HG03442 (cell line): ENCODE measurements at regions not wholly inside any gene's neighbourhood (a gene's known extent, or its start where the extent isn't known, plus 50 kb on each side); places are given as distances from the start of the nearest gene placed in this dataset.
"Not testable (repeated sequence)": the region's sequence is repeated elsewhere in the genome, so short reads cannot be mapped to it uniquely, and the experiment has no call there.

ENCODE experiments used
- ATAC-seq: cut with Tn5 transposase; IDR thresholded peaks from one replicate; pipeline ENCODE4 v1.9.1; 2021; ENCODE audit warnings: mild to moderate bottlenecking, moderate library complexity; ENCODE audit not compliant: unreplicated experiment

DNA sequence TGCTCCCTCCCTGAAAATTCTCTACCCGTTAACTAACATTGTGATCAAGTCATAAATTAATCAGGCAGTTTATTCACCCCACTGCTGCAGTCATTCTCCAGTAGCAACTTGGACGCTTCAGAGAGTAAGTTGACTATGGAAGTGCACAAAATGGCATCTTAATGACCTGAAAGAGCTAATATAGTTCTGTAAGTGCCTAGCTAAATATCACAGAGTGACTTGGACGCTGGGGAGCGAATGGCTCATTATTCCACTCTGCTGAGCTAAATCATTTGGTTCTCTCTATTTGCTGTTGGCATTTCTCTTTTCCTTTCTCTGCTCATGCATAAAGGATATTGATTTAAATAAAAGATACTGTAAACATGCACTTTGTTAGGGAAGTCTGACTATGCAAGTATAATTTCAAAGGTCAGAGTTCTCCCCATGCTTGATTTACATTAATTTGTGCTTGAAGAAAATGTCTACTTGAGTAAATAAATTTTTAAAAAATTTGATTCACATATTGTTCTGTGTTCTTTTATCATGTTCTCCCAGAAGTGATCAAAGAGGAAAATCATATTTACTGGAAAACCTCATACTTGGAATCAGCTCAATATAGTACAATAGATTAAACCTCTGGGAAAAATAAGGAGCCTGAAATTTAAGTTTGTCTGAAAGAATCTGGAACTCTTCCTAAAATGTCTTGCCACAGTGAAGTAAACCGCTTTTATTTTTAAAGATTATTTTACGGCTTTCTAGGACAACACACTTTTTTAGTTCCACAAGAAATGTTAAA, 169.5 kb upstream of the HAPLN1 start:
- ATAC-seq: no peak

DNA sequence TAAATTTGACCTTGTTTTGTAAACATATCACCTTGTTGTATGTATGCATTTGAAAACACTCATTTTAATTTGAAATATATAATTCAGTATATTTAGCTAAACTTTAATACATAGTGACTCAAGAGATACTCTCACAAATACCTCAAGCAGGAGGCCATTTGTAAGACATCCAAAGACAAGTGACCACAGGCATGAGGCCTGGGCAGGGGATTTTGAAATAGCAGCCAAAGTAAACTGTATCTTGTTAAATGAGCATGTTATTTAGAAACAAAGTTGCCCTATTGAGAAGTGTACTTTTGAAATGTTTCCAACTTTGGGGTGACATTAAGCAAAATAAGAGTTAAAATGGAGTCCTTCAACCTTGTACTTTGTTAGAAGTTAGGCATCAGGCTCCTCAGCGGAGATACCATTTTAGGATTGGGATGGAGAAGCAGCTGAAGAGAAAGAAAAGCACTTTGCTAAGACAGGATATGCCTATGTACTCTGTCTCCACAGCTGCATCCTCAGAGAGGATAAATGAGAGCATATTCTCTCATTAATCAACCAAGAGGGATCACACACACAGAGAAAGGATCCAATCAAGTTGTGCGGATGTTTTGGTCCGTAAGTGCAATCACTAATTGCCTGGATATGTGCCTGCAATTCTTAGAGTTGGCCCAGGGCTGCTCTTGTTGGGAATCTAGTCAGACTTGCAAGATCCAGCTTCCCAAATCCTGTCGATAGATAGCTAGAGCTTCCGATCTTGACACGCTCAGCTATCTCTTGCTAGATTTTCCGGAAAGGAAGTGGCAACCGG, 157.5 kb upstream of the HAPLN1 start:
- ATAC-seq: no peak

GRCh38 chr5:83871533-83872395, 151.1 kb upstream of the HAPLN1 start:
- ATAC-seq: no peak

DNA sequence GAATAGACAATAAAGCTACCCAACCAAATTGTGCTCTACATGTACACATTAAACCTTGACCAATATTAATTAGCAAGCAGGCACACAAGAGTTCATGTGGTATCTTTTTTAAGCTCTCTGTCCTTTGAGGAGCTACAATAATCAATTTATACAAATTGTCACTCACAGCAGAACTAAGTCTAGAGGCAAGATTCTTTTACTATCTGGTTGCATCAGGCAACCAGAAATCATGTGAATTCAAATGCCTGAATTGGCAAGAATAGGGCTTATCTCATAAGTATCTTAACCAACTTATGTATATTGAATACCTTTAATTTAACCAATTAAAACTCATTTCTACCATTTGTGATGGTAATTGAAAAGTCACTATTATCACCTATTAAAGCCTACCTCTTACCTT, 145.5 kb upstream of the HAPLN1 start:
- ATAC-seq: no peak

DNA sequence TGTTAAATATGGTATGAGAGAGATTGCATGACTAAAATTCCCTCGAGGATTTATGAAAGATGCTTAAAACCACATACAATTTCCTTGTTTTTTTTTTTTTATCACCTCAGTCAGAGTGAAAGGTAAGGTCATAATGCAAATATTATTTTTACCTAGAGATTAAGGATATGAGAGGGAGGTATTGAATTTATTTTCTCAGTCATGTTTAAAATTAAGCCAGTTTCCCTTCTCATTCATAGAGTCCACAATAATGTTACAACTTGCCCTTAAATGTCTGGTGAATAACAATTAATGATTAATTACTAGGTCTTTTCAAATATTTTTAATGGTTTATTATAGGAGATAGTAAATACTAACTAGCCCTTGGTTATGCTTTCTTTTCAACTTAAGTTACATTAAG, 144.9 kb upstream of the HAPLN1 start:
- ATAC-seq: no peak

DNA sequence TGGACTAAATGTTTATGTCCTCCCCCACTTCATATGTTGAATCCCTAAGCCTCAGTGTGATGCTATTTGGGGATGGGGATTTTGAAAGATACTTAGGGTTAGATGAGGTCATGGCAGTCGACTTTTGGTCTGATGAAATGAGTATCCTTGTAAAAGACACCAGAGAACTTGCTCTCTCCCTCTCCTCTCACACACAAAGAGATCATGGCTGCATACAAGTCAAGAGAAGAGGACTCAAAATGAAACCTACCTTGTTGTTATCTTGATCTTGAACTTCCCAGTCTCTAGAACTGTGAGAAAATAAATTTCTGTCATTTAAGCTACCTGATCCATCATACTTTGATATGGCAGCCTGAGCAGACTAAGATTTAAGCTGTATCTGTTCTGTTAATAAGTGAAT, 144.0 kb upstream of the HAPLN1 start:
- ATAC-seq: peak; percentile 57

GRCh38 chr5:83857341-83857740, 136.7 kb upstream of the HAPLN1 start:
- no peak for ATAC-seq

GRCh38 chr5:83856881-83857280, 136.2 kb upstream of the HAPLN1 start:
- no peak for ATAC-seq

- ATAC-seq: not testable (repeated sequence)
Measured at GRCh38 chr5:83850412-83850811, 129.8 kb upstream of the HAPLN1 start.

DNA sequence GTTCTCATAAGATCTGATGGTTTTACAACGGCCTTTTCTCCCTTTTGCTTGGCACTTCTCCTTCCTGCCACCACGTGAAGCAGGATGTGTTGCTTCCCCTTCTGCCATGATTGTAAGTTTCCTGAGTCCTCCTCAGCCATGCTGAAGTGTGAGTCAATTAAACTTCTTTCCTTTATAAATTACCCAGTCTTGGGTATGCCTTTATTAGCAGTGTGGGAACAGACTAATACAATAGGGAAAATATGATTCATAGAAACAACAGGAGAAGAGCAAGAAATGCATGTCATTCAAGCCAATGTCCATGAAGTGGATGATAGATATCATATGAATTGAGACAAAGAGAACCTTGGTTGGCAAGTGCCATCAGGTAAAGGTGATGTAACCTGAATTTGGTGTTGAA, 128.3 kb upstream of the HAPLN1 start:
- no peak for ATAC-seq

- no peak for ATAC-seq
Measured at GRCh38 chr5:83846624-83847350, 126.1 kb upstream of the HAPLN1 start.

DNA sequence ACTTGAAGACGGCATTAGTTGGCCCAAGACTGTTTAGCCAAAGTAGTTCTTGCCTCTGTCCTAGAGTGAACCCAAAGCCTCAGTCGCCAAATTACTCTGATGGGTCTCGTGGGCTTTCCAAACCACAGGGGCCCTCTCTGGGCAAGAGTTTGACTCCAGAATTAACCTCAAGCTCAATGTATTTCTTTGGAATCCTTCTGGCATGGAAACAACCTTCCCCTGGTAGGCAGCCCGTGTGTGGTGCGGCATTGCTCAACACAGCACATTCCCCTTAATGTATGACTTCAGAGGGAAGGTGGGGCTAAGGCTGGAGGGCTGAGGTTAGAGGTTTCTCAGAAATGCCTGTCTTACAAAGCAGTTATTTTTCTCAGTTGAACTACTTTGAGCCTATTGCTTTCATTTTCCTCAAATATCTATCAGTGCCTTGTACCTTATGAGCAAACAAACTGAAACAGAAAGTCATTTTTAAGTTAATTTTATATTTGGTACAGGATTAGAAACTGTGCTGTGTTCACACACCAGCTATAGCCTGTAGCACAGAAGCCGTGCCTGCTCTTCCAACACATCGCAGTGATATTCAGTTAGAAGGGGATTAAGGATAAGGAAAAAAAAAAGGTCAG, 123.9 kb upstream of the HAPLN1 start:
- peak; percentile 98 for ATAC-seq

DNA sequence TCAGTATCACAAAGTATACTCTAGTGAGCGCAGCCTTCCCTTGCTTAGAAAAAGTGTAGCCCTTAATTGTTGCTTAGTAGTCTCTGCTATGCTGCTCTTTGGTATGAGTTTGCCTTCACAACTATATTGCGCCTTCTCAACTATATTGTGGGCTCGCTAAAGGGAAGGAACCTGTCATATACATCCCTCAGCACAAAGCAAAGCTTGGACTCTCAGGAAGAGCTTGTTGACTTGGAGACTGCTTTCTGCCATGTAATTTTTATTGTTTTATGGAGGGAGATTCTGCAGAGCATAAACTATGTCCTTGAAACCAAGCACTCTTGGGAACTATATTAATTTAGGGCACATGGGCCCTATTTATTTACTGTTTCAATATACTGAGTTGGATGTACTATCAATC, 119.1 kb upstream of the HAPLN1 start:
- ATAC-seq: no peak

DNA sequence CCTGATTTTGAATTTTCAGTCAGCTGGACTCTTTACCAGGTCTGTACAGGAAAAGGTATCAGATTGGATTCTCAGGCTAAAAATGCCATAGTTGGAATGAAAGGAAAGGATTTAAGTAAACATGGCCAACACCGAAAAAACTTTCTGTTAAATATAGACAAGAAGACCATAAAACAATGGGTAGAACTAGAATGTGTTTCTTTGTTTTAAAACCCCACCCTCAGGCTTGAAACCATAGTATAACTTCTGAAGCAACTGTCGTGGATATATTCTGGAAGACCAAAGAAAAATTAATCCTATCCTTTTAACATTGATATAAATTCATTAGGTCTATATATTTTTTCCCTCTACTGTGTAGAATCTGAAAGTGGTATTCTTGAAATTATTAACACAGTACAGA, 118.6 kb upstream of the HAPLN1 start:
- ATAC-seq: no peak

- no peak for ATAC-seq
Measured at GRCh38 chr5:83837265-83837907, 116.7 kb upstream of the HAPLN1 start.

GRCh38 chr5:83834306-83834705, 113.7 kb upstream of the HAPLN1 start:
- no peak for ATAC-seq

DNA sequence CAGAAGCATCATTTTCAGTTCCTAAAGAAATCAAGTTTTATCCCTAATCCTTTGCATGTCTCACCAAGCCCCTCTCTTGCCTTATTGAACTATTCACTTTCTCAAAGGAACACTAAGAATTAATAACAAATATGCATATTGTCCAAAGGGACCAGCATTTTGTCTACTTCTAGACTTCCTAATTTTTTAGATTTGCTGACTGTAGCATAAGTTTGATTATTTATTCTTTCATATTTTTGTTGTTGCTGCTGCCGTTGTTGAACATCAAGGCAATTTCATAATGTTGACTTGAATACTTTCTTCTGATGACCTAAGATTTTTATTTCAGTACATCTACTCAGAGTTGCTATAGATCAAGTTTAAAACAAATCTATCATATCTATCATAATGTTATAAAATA, 111.2 kb upstream of the HAPLN1 start:
- ATAC-seq: no peak

GRCh38 chr5:83827111-83827557, 106.5 kb upstream of the HAPLN1 start:
- ATAC-seq: no peak

- peak; percentile 74 for ATAC-seq
Measured at GRCh38 chr5:83817591-83817990, 96.9 kb upstream of the HAPLN1 start.

- no peak for ATAC-seq
Measured at GRCh38 chr5:83815661-83816060, 95.0 kb upstream of the HAPLN1 start.
